ENCODE measurements at regions not wholly inside any gene's neighbourhood (a gene's known extent, or its start where the extent isn't known, plus 50 kb on each side); places are given as distances from the start of the nearest gene placed in this dataset.
"Not testable (repeated sequence)": the region's sequence is repeated elsewhere in the genome, so short reads cannot be mapped to it uniquely, and the experiment has no call there.

DNA sequence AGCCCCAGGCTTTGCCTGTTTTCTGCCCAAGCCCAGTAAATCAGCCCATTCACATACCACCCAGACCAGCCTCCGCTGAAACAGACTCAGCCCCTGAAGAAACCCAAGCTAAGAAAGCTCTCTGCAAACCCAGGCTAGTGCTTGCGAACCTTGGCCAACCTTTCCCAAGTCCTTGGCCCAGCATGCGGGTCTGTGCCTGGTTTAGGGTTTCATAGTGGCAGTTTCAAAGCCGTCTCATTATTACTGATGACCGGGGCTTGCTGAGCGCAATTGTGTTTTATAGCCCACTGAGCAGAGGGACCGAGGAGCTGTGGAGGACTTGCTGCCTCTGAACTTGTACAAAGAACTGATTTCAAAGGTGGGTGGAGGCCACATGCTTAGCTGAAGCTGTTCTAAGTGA, 584.3 kb downstream of the BNC2 start:
- DNase-seq = no peak

DNA sequence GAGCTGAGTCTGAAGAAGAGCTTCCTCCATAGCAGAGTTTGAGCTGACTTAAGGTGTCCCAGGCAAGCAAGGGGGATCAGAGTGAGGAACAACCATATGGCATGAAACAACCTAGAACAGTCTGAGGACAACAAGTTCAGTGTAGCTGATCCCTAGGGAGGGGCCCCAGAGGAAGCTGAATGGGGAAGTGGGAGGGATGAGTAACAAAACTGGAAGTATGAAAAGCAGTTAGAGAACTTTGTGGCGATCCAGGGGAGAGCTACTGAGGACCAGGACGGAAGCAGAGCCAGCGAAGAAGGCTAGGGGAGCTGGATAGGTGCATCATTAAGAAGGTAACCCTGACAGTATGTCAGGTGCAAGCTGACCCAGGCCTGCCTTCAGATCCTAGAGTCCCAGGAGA, 580.8 kb downstream of the BNC2 start:
- DNase-seq = no peak

DNA sequence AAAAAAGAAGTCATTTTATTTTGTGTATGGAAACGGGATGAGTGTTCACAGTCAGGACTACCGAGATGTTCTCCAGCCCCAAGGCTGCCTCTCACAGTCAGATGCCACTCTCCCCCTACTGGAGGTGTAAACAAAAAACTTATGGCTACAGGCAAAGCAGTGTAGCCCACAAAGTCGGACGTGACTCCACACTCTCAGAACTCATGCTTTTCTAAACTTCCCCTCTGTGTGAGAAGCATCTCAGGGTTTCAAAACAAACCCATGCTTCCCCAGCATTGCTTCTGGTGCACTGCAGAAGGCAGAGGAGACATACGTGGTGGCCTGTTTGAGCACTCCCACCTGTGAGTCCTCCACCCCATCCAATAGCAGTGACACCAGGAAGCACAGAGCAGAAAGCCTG, 580.3 kb downstream of the BNC2 start:
- DNase-seq = no peak

DNA sequence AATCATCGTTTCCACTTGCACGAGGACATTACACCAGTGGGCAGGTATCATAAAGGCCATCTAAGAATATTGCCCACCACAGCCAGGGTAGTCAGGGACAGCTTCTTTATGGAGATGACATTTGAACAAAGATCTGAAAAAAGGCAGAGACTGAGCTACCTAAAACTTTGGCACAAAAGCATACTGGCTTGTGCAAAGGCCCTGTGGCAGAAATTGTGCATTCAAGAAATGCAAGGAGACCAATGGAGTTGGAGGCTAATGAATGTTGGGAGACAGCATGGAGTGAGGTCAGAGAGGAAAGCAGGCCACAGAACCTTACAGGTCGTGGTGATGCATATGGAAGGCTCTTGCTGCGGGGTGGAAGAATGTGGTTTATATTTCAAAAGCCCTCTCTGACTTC, 578.5 kb downstream of the BNC2 start:
- DNase-seq = no peak

DNA sequence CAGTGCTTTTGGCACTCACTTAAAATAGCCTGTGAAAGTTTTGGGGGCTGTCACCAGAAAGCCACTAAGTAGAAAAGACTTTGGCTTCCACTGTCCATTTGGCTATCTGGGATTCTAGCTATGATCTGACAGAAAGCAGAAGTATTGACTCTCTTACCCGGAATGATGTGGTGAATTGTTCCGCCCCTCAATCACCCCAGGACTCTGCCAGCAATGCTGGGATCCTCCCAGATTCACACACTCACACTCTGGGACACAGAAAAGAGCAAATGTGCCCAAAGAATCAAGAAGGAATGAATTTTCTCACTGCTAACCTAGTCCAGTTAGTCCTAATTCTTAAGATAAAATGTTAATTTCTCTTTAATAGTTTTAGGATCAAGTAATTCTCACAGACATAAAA, 576.9 kb downstream of the BNC2 start:
- DNase-seq = no peak

DNA sequence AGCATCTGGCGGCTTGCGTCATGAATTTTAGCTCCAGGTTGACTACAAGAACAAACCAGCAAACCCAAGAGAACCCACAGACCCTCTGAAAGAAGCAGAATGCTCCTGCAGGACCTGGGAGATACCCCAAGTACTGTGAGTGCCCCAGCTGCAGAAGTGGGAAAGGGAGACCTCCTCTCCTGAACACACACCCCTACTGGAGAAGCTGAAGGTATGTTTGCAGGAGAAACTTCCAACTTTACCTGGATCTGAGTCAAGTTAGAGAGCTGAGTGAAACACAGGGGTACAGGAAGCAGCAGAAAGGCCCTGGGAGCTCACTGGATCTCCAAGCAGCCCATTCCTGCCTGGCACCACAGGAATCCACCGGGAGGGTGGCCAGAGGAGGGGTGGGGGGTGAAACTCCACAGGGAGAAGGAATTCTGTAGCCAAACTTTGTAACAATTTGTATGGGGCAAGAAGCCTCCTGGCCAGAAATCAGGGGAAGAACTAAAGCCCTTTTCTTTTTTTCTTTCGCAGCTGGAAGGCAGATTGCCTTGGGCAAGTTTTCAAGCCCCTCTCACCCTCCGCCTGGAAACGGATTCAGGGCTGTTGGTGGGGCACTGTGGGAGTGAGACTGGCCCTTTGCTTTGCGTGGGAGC, 576.2 kb downstream of the BNC2 start:
- DNase-seq = no peak

DNA sequence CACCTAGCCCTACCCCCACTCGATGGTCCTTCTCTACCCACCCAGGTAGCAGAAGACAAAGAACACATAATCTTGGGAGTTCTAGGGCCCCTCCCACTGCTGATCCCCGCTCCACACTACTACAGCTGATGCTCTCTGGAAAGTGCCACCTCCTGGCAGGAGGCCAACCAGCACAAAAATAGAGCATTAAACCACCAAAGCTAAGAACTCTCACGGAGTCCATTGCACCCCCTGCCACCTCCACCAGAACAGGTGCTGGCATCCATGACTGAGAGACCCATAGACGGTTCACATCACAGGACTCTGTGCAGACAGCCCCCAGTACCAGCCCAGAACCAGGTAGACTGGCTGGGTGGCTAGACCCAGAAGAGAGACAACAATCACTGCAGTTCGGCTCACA, 575.5 kb downstream of the BNC2 start:
- DNase-seq = not testable (repeated sequence)

DNA sequence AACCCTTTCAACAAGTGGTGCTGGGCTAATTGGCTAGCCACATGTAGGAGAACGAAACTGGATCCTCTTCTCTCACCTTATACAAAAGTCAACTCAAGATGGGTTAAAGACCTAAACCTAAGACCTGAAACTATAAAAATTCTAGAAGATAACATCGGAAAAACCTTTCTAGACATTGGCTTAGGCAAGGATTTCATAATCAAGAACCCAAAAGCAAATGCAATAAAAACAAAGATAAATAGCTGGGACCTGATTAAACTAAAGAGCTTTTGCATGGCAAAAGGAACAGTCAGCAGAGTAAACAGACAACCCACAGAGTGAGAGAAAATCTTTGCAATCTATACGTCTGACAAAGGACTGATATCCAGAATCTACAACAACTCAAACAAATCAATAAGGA, 571.1 kb downstream of the BNC2 start:
- not testable (repeated sequence) for DNase-seq

DNA sequence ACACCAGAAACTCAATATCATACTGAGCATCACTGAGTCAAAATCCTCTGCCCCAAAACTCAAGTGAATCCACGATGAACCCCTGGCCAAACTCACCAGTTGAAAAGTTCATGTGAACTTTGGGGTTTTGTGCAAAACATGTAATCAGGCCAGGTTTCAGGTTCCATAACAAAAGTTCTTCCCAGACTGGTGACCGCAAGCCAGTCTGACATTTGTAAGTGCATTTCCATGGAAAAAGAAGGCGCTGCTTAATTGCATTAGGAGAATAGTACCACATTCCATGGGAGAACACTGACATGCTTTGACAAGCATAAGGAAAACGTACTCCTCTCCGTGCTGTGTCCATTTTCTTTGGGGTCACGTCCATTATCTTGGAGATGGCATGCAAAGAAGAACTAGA, 567.0 kb downstream of the BNC2 start:
- no peak for DNase-seq

DNA sequence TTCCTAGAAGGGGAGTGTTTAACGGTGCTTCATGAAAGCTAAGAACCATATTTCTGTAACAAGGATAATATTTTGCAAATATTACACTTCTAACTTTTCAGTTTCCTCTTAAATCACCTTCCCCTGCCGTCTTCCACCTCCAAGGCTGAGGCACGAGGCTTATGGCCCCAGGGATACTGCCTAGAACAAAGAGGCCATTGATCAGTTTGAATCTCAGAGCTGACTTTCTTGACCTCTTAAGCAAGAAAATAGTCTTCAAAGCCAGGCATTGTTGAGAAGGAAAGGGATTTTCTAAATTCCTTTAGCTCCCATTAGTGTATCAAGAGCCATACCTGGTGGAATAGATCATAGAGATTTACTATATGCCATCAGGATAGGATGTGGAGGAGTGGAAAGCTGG, 566.2 kb downstream of the BNC2 start:
- DNase-seq = no peak

DNA sequence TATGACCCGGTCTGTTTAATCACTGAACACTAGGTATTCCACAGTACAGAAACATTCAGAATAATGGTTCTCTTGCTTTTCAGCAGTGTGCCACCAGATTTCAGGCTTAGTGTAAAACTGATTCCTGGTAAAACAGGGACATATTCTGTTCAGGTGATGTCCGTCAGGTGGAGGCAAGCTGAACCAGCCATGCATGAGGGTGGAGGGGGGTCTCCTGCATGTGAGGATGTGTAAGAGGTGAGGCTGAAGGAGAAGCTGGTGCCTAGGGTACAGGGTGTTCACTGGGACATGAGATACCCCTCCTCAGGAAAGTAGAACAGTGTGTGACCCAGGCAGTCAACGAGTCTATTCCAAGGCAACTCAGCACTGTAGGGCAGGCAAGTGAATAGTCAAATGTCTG, 563.9 kb downstream of the BNC2 start:
- no peak for DNase-seq

DNA sequence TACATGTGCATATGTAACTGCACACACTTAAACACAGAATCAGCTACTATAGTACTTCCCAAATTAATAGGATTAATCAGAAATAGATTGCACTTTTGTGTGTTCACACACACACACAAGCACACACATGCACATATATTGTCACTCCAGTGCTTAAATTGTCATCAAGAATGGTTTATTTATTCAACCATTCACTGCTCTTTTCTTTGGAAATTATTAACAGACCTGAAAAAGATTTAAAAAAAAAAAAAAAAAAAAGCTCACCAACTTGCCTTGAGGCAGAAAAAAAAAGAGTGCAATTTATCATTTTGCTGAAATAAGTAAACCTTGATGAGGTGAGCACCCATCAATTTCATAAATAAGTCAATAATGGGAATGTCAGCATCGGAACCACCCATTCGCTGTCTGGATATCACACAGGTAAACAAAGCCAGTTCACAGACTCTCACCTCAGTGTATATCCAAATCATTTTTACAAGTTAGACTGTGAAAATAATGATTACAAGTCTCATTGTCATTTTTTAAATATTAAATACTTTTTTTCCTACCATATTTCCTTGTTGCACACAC, 562.8 kb downstream of the BNC2 start:
- DNase-seq = no peak

DNA sequence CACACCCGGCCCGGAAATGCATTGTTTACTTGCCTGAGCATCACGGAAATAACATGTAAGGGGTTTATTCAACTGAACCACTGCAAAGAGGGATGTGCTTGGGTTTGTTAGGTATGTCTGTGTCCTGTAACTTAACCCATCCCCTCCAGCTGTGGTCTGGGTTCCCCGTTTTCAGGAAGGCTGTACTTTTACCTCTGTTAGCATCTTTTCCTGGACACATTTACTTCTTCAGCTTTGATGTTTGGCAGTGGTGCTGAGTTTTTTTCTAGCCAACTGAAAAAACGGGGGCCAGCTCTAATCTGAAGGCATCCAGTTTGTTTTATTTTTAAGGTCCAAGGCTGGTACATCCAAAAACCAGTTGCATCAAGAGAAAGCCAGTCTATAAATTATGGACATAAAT, 561.8 kb downstream of the BNC2 start:
- DNase-seq = no peak

DNA sequence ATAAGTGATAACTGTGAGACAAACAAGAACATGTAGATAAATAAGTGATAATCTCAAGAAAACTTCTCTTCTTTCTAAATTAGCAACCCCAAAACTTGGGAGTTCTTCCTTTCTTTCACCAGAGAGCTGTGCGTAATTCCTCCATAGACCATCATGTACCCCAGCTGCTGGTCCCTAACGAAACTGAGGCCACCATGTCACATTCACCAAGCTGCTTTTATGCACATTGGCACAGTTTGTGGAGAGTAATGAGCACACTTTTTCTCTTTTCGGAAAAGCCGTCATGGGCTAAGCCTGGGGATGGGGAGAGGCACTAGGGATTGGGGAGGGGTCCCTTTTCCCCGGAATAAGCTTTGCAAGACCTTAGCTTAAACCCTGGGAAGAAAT, 561.4 kb downstream of the BNC2 start:
- DNase-seq = no peak

DNA sequence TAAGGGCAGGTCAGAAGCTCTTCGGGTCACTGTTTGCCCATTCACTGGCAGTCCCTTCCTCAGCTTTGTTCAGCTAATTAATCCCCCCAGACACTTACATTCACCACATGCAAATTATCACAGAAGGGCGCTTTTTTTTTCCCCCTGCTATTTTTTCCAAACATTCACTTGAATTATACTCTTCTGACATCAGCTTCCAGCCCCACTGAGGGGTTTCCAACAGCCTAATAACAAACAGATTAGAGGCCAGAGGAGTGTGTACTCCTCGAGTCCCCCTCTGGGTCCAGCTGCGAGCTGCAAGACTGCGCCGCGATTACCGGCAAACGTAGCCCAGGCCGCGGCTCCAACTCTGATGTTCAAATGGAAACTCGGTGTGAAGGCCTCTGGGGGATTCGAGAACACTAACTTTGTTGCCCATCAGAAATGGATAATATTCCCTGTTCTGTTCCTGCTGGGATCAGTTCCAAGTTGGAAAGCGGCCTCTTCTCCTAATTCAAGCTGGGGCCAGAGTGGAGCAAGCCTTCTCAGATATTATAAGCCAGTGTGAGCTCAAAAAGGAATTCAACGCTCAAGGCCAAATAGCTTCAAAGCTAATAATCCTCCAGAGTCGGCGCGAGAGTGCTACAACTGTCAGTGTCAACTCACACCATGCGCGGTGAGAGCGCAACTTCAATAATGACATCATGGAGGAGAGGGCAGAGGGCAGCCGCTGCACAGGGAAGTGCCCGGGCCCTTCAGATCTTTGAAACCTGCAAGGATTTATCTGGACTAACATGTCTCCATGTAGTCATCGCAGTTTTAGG, 560.8 kb downstream of the BNC2 start:
- DNase-seq = no peak

DNA sequence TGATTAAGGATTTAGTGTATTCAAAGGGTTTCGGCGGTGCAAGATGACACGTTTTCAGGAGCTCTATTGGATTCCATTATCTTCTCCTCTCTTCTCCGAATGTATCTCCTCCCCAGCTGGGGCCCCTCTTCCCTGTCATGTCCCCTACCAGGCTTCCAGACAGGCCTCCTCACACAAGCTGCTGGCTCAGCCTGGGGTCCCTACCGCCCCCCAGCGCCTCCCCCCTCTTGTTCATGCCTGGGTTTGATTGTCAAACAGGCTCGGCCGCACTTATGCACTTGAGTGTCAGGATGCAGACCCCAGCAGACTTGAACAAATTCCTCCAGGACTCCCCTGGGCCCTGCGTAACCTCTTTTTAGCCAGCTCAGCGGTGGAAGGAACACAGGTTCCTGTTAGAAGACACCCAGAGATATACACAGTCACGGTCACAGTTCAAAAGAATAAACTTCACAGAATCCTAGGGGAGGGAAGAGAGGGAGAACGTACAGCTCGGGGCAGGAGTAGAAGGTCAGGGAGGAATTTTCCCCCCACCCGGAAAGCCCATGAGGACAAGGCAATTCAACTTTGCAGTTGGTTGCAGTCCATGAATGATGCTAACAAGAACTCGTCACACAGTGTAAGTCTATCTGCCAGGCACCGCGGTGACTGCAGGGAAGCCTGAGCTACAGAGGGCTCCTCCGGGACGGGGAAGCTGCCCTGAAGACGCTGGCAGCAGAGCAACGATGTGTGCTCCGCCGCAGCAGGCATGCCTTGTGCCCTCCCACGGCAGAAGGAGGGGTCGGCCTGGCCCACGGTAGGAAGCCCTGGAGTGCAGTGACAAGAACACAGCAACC, 560.0 kb downstream of the BNC2 start:
- no peak for DNase-seq

DNA sequence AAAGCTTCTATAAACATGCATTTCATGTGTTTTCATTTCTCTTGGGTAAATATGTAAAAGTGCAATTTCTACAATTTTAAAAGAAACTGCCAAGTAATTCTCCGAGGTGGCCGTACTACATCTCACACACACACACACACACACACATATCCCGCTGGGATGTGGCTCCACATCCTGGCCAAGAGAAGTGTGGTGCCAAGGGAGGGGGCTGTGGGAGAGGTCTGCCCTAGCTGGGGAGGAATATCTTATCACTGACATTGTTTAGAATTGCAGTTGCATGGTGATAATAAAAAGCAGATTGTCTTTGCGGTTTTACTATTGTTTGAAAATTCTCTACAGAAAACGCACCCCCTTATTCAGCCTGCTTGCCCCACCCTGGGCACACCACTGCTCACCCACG, 558.4 kb downstream of the BNC2 start:
- no peak for DNase-seq

DNA sequence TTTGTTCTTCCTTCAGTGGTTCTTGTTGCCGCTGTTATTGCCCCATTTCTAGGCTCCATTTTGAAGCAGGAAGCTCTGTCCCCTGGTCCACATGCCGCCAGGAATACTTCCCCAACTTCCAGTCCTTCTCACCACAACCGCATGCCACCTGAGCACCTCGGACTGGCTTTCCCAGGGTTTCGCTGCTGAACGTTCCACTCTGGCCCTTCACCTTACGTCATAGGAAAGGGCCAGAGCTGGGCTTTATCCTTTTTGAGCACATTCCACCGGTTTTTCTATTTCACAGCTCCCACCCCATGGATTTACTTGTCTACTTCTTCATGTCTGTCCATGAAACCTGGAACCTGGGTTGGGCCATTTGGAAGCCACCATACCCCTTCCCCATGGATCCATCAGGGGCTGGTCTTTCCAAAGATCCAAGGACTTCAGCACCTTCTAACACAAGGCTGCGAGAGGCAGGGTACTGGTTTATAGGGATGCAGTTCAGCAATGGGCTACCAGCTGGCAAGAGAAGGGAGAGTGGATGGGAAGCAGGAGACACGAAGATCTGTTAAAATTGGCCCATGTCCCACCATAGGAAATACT, 557.4 kb downstream of the BNC2 start:
- DNase-seq = no peak

DNA sequence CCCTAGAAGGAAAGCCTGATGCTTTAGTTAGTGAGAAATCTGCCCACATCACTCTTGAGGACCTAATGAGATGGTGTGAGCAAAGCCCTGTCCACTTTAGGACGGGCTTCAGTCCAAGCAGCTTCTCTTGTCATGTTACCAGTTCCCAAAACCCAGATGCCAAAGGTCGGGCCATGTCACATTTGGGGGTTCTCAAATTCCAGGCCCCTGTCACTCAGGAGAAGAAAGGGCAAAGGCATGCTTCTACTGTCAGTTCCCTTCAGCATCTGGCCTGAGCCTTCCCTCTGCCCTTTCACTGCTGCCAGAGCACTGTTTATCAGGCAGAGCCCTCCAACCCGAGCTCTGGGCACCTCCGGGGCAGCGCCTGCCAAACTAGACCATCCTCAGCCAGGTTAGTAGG, 556.0 kb downstream of the BNC2 start:
- no peak for DNase-seq

DNA sequence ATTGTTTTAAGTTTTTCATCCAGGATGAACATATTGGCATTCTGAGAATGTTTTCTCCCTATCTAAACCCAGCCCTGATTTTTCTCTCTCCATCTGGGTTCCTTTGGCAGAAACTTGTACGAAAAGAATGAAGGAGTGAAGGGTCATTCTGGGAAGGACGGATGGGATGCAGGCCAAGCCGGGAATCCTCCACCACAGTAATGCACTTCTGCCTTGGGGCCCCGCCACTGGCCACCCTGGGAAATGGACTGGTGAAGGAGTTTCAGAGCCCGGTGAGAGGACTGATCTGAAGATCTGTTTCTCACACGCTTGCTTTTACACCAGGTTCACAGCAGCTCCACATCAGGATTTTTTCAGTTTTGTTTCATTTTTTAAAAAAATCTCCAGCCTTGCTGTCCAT, 554.8 kb downstream of the BNC2 start:
- no peak for DNase-seq

DNA sequence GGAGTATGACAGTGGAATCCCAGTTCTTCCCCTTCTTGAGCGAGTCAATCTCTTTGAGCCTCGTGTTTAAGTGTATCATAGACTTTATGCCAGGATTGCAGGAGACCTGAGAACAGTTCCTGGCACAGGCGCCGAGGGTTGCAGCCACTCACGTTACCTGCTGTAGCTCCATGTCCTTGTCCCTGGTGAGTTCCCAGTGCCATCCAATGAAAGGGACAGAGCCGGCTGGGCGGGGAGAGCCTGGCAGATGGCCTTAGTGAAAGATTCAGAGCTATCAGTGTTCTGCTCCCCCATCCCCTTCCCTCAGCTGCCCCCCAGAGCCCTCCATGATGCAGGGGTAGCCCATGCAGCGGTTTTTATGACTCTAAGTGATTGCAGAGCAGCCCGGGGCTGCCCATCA, 554.0 kb downstream of the BNC2 start:
- no peak for DNase-seq

DNA sequence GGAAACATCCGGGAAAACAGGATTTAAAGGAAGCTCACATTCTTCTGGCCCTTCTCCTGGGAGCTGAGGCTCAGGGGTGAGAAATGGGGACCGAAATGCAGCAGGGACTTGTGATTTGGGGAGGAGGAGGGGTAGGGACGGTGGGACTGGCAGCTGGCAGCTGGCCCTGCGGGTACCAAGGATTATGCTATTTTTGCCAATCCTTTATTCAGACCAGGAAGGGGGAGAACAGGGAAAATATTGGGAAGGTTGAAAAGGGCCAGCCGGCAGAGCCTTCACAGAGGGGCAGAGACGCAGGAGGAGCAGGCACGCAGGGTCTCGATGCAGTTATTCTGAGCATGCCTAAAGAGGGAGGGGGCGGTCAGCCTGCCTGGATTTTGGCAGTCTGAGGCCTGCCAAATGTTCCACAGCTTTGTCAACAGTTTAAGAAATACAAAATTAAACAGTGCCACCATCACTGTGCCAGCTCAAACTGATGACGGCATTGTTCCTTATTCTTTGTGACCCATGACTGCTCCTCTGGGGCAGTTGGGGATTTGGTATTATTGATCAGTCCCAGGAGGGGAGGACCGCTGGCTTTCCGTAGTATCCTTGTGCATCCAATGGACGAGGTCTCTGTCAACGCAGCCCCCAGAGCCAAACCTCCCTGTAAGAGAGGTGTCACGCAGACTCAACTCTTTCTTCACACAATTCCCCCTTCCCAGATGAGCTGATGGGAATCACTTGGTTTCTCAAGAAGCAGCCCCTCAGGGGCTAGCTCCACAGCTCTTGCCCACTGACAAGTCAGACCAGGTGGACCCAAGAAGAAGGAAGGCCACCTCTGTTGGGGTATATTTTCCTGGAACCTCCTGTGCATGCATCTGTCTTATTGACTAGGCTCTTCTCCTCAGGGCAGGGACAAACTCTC, 553.3 kb downstream of the BNC2 start:
- no peak for DNase-seq

Data from hematopoietic multipotent progenitor cell treated with erythropoietin and hydrocortisone succinate and interleukin-3 and kit ligand, for 6 days (in vitro differentiated cells).